Cardiac muscle cell (in vitro differentiated cells and primary cell): ENCODE measurements at regions not wholly inside any gene's neighbourhood (a gene's known extent, or its start where the extent isn't known, plus 50 kb on each side); places are given as distances from the start of the nearest gene placed in this dataset.

Experiments
- DNase-seq, 2 donors: peaks; one replicate each; pipeline versions ENCODE4 v3.0.0 to v3.0.0-alpha.2; 2010 to 2017; ENCODE audit warnings: low read depth in 1 of 2, low spot score in 1 of 2
- H3K27ac ChIP-seq: fragments of 200-600 bp; sonication (generic); 2 replicates; pipeline ENCODE4 v1.5.1; 2016
- H3K27me3 ChIP-seq: fragments of 200-600 bp; sonication (generic); 2 replicates; pipeline ENCODE4 v1.6.0; 2016; ENCODE audit warnings: control low read depth
- H3K36me3 ChIP-seq: fragments of 200-600 bp; sonication (generic); 2 replicates; pipeline ENCODE4 v1.5.1; 2016; ENCODE audit warnings: control low read depth
- H3K4me1 ChIP-seq: fragments of 200-600 bp; sonication (generic); 2 replicates; pipeline ENCODE4 v1.8.1; 2017; ENCODE audit warnings: low read depth, mild to moderate bottlenecking, mixed run types
- H3K4me3 ChIP-seq: fragments of 200-600 bp; sonication (generic); 2 replicates; pipeline ENCODE4 v1.5.1; 2016; ENCODE audit warnings: mild to moderate bottlenecking
- H3K9me3 ChIP-seq: fragments of 200-600 bp; sonication (generic); 2 replicates; pipeline ENCODE4 v1.5.1; 2017; ENCODE audit warnings: low read depth, mild to moderate bottlenecking, control low read depth
- TF ChIP-seq, protein P1 (sequence below): IDR thresholded peaks from 2 replicates; pipeline ENCODE4 v1.5.1; 2012; ENCODE audit warnings: low read depth, mild to moderate bottlenecking, low read length

DNA sequence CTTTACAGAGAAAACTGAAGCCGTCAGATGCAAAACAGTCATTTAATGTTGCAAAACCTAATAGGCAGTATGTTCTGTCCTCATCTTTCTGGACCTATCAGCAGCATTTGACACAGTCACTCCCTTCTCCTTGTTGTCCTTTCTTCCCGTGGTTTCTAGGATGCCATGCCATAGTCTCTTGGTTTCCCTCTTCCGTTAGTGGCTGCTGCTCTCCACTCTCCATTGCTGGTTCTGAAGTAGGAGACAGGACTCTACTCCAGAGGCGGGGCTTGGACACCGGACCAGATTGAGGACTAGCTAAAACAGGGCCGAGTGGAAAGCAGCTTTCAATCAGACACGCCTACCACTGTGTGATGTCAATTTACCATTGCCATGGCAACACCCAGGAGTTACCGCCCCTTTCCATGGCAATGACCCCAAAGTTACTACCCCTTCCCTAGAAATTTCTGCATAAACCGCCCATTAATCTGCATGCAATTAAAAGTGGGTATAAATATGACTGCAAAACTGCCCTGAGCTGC is 88.8 kb upstream of the CCDC160 start:
- TF ChIP-seq, protein P1, sequence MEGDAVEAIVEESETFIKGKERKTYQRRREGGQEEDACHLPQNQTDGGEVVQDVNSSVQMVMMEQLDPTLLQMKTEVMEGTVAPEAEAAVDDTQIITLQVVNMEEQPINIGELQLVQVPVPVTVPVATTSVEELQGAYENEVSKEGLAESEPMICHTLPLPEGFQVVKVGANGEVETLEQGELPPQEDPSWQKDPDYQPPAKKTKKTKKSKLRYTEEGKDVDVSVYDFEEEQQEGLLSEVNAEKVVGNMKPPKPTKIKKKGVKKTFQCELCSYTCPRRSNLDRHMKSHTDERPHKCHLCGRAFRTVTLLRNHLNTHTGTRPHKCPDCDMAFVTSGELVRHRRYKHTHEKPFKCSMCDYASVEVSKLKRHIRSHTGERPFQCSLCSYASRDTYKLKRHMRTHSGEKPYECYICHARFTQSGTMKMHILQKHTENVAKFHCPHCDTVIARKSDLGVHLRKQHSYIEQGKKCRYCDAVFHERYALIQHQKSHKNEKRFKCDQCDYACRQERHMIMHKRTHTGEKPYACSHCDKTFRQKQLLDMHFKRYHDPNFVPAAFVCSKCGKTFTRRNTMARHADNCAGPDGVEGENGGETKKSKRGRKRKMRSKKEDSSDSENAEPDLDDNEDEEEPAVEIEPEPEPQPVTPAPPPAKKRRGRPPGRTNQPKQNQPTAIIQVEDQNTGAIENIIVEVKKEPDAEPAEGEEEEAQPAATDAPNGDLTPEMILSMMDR = no peak
- DNase-seq = no peak
- Histone ChIP-seq H3K27me3 (no peaks in the 10 kb centered on the region), H3K4me3 (no peak overlapping the region), H3K4me1 (peaks cover 36% of the 10 kb centered on the region), H3K27ac (peak overlapping the region; percentile 80), H3K36me3 (no peaks in the 10 kb centered on the region), H3K9me3 (no peaks in the 10 kb centered on the region)

DNA sequence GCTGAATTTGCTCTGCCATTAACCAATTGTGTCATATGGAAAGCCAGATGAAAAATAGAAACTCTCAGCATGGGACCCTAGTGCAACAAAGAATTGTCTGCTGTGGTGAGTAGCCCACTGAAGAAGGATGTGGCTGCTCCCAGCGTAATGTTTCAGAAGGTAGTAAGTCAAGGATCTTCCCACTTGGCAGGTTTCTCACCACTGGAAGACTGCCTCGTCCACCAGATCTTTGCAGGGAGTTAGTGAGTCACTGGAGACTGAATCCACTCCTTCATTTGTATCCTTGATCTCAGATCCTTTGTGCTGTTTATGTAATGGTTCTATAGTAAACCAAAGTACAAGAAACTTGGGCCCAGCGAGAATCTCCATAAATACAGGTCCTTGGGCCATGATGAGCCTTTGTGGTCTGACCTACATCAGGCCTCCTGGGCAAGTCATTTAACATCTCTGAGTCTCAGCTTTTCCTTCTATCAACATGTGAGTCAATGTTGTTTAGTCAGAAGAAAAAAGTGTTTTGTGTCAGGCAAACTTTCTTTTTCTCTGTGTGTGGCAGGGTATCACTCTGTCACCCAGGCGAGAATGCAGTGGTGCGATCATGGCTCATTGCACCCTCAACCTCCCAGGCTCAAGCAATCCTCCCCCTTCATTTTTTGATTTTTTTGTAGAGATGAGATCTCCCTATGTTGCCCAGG is 78.0 kb upstream of the CCDC160 start:
- H3K27me3 ChIP-seq = no peaks in the 10 kb centered on the region
- no peaks in the 10 kb centered on the region for H3K9me3 ChIP-seq
- TF ChIP-seq, protein P1 = no peak
- DNase-seq = no peak
- H3K27ac ChIP-seq = no peak overlapping the region
- no peaks in the 10 kb centered on the region for H3K4me1 ChIP-seq
- H3K4me3 ChIP-seq = no peak overlapping the region
- H3K36me3 ChIP-seq = no peaks in the 10 kb centered on the region

DNA sequence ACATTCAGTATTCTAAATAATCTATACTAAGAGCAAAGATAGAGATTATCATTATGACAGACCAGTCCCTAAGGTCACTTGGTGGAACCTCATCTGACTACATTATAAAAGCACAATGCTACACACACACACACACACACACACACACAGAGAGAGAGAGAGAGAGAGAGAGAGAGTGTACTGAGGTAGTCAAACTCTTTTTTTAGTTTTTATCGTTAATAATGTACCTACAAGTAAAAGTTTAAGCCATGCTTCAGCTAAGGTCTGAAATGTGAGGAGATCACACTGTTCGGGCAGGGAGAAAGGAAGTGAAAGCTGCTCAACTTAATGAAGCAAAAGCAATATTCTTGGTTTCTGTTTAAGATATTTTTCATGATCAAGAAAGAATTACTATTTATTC is 75.8 kb upstream of the CCDC160 start:
- TF ChIP-seq, protein P1 = no peak
- Histone ChIP-seq H3K36me3 (no peaks in the 10 kb centered on the region), H3K4me3 (no peak overlapping the region), H3K4me1 (no peaks in the 10 kb centered on the region), H3K27ac (no peak overlapping the region), H3K27me3 (no peaks in the 10 kb centered on the region), H3K9me3 (no peaks in the 10 kb centered on the region)
- DNase-seq = no peak

DNA sequence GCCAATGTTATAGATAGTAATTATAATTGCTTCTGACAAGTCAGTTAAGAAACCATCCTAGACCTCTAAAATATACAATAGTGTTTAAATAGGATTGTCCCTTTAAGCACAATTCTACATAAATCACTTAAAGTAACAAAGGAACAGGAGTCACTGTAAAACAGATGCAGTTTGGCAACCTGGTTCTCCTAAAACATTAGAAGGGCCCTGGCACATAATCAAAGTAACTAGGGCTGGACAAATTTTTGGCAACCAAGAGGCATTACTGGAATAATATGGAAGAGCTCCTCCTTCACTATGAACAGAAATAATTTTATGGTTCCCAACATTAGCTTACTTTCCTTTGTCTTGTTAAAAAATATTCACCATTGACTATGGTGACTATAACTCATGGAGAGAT is 75.0 kb upstream of the CCDC160 start:
- Histone ChIP-seq H3K4me1 (no peaks in the 10 kb centered on the region), H3K9me3 (no peaks in the 10 kb centered on the region), H3K27me3 (no peaks in the 10 kb centered on the region), H3K4me3 (no peak overlapping the region), H3K27ac (no peak overlapping the region), H3K36me3 (no peaks in the 10 kb centered on the region)
- no peak for DNase-seq
- TF ChIP-seq, protein P1 = no peak

DNA sequence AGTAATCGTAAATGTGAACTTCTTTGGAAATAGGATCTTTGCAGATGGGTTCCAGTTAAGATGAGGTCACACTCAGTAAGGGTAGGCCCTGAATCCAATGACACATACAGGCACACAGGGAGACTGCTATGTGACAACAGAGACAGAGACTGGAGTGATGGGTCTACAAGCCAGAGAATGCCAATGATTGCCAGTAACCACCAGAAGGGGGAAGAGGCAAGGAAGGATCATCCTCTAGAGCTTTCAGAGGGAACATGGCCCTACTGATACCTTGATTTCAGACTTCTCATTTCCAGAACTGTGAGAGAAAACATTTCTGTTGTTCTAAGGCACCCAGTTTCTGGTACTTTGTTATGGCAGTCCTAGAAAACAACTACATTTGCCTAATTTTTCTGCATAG is 73.1 kb upstream of the CCDC160 start:
- DNase-seq = no peak
- no peaks in the 10 kb centered on the region for H3K9me3 ChIP-seq
- H3K4me3 ChIP-seq = no peak overlapping the region
- H3K27ac ChIP-seq = no peak overlapping the region
- no peaks in the 10 kb centered on the region for H3K36me3 ChIP-seq
- H3K27me3 ChIP-seq = no peaks in the 10 kb centered on the region
- TF ChIP-seq, protein P1 = no peak
- no peaks in the 10 kb centered on the region for H3K4me1 ChIP-seq
